CD4-positive, alpha-beta T cell (primary cell): ENCODE measurements at regions not wholly inside any gene's neighbourhood (a gene's known extent, or its start where the extent isn't known, plus 50 kb on each side); places are given as distances from the start of the nearest gene placed in this dataset.
A peak's percentile ranks its signal among the peaks of the same experiment; 100 is the strongest.
"Not testable (repeated sequence)": the region's sequence is repeated elsewhere in the genome, so short reads cannot be mapped to it uniquely, and the experiment has no call there.

Source experiments
- ATAC-seq: fragments of 200-7000 bp; cut with Tn5 transposase; one replicate; pipeline ENCODE4 v1.10.0; 2022; ENCODE audit warnings: mild to moderate bottlenecking; ENCODE audit not compliant: poor library complexity
- CTCF ChIA-PET: fragments of 350-600 bp; sonication (Branson Sonifier 250); formaldehyde crosslinking; loops from one replicate; lab custom pipeline; 2021; ENCODE audit warnings: antibody characterized with exemption, inconsistent platforms; lab: Charles Lee
- POLR2A ChIA-PET: fragments of 350-600 bp; sonication (Branson Sonifier 250); formaldehyde crosslinking; loops from one replicate; lab custom pipeline; 2021; ENCODE audit warnings: antibody characterized with exemption, inconsistent platforms; lab: Charles Lee
- DNase-seq, 14 experiments: peaks; one replicate each; pipeline ENCODE4 v3.0.0-alpha.2; 2013 to 2020; ENCODE audit warnings: mixed read lengths in 2 of 14
- H3K27ac ChIP-seq, 2 donors: one replicate each; pipeline versions ENCODE4 v1.5.1 to v1.7.0; 2013; ENCODE audit warnings: low read length in 2 of 2, low read depth in 1 of 2, mild to moderate bottlenecking in 1 of 2
- H3K27me3 ChIP-seq, 2 experiments: 1 replicate in 1 of 2; 2 replicates in 1 of 2; pipeline versions ENCODE4 v1.6.1 to v1.7.0; 2013; ENCODE audit warnings: low read length in 2 of 2, control low read depth in 1 of 2, mild to moderate bottlenecking in 1 of 2, moderate library complexity in 1 of 2; ENCODE audit not compliant: insufficient read depth in 2 of 2, control insufficient read depth in 1 of 2
- H3K36me3 ChIP-seq: one replicate; pipeline ENCODE4 v1.6.1; 2013; ENCODE audit warnings: low read length, control low read depth; ENCODE audit not compliant: insufficient read depth
- H3K4me1 ChIP-seq: one replicate; pipeline ENCODE4 v1.6.1; 2013; ENCODE audit warnings: low read length, control low read depth; ENCODE audit not compliant: insufficient read depth
- H3K4me3 ChIP-seq: one replicate; pipeline ENCODE4 v1.5.1; 2013; ENCODE audit warnings: mild to moderate bottlenecking, low read length, moderate library complexity
- H3K9me3 ChIP-seq, 2 experiments: 1 replicate in 1 of 2; 2 replicates in 1 of 2; pipeline versions ENCODE4 v1.6.1 to v1.7.0; 2013; ENCODE audit warnings: low read length in 2 of 2, mild to moderate bottlenecking in 2 of 2, control low read depth in 1 of 2, moderate library complexity in 1 of 2; ENCODE audit not compliant: control insufficient read depth in 1 of 2, insufficient read depth in 1 of 2
- H3K27ac Mint-ChIP-seq: one replicate; pipeline ENCODE4 v1.8.0; 2020; ENCODE audit warnings: mixed read lengths
- H3K27me3 Mint-ChIP-seq: one replicate; pipeline ENCODE4 v1.8.0; 2021; ENCODE audit warnings: mixed read lengths
- H3K36me3 Mint-ChIP-seq: one replicate; pipeline ENCODE4 v1.8.0; 2021; ENCODE audit warnings: low read depth, mixed read lengths
- H3K4me1 Mint-ChIP-seq: one replicate; pipeline ENCODE4 v1.8.0; 2021; ENCODE audit warnings: low read depth, mixed read lengths
- H3K4me3 Mint-ChIP-seq: one replicate; pipeline ENCODE4 v1.8.0; 2020; ENCODE audit warnings: mild to moderate bottlenecking, mixed read lengths
- H3K9me3 Mint-ChIP-seq: one replicate; pipeline ENCODE4 v1.8.0; 2020; ENCODE audit warnings: mixed read lengths
- CTCF ChIP-seq: fragments of 200-600 bp; IDR thresholded peaks from one replicate; pipeline ENCODE4 v1.8.0; 2022; ENCODE audit warnings: antibody characterized with exemption, mild to moderate bottlenecking
- intact Hi-C, 2 experiments: fragments of 100-400 bp; cut with DNase I in 1 of 2; cut with micrococcal nuclease in 1 of 2; formaldehyde crosslinking; loops; one replicate each; pipeline versions ENCODE4 v1.15.1 to v1.9.0; 2023 to 2025; cut with DNase I, micrococcal nuclease

GRCh38 chr17:33925649-33926048 is 329.4 kb upstream of the CCL2 start:
- DNase-seq, result no peak
- Histone ChIP-seq H3K27ac (no peak overlapping the region), H3K4me3 (no peak overlapping the region), H3K4me1 (no peaks in the 10 kb centered on the region), H3K27me3 (no peaks in the 10 kb centered on the region), H3K36me3 (no peaks in the 10 kb centered on the region), H3K9me3 (no peaks in the 10 kb centered on the region)
- no peak overlapping the region for H3K4me3 Mint-ChIP-seq
- CTCF ChIA-PET, result no interaction called here
- POLR2A ChIA-PET, result no interaction called here
- no peaks in the 10 kb centered on the region for H3K9me3 Mint-ChIP-seq
- intact Hi-C loops, result no loop called here
- no peaks in the 10 kb centered on the region for H3K36me3 Mint-ChIP-seq
- ATAC-seq, result no peak
- peaks cover 25% of the 10 kb centered on the region for H3K27me3 Mint-ChIP-seq
- TF ChIP-seq CTCF, result no peak
- H3K27ac Mint-ChIP-seq, result no peak overlapping the region
- no peaks in the 10 kb centered on the region for H3K4me1 Mint-ChIP-seq

- Histone ChIP-seq H3K27ac (no peak overlapping the region), H3K27me3 (no peaks in the 10 kb centered on the region), H3K9me3 (no peaks in the 10 kb centered on the region), H3K4me3 (no peak overlapping the region), H3K36me3 (no peaks in the 10 kb centered on the region), H3K4me1 (no peaks in the 10 kb centered on the region)
- Mint-ChIP-seq H3K4me1 (no peaks in the 10 kb centered on the region), H3K9me3 (no peaks in the 10 kb centered on the region), H3K27ac (no peak overlapping the region), H3K27me3 (peaks cover 15% of the 10 kb centered on the region), H3K4me3 (no peak overlapping the region), H3K36me3 (no peaks in the 10 kb centered on the region)
- intact Hi-C loops, result no loop called here
- peak in 1 of 14 experiments; percentile 2 for DNase-seq
- no peak for TF ChIP-seq CTCF
- ChIA-PET CTCF (no interaction called here), POLR2A (no interaction called here)
- no peak for ATAC-seq
Observed at GRCh38 chr17:33927732-33928133, 327.4 kb upstream of the CCL2 start.

GRCh38 chr17:33929181-33929724 is 325.8 kb upstream of the CCL2 start:
- intact Hi-C loops, result no loop called here
- H3K9me3 Mint-ChIP-seq, result no peaks in the 10 kb centered on the region
- POLR2A ChIA-PET, result no interaction called here
- H3K27ac ChIP-seq, result no peak overlapping the region
- no peaks in the 10 kb centered on the region for H3K27me3 ChIP-seq
- H3K27me3 Mint-ChIP-seq, result peaks cover 15% of the 10 kb centered on the region
- no peak overlapping the region for H3K27ac Mint-ChIP-seq
- H3K4me1 Mint-ChIP-seq, result no peaks in the 10 kb centered on the region
- no peaks in the 10 kb centered on the region for H3K36me3 Mint-ChIP-seq
- no peak overlapping the region for H3K4me3 ChIP-seq
- no peak for TF ChIP-seq CTCF
- ATAC-seq (no peak), DNase-seq (no peak)
- no peaks in the 10 kb centered on the region for H3K36me3 ChIP-seq
- no peak overlapping the region for H3K4me3 Mint-ChIP-seq
- H3K9me3 ChIP-seq, result no peaks in the 10 kb centered on the region
- no peaks in the 10 kb centered on the region for H3K4me1 ChIP-seq
- CTCF ChIA-PET, result no interaction called here

- intact Hi-C loops, CTCF ChIA-PET, H3K4me1 Mint-ChIP-seq, H3K4me3 Mint-ChIP-seq, DNase-seq, POLR2A ChIA-PET, H3K36me3 ChIP-seq, H3K27ac Mint-ChIP-seq, H3K36me3 Mint-ChIP-seq, H3K9me3 Mint-ChIP-seq, H3K27ac ChIP-seq, H3K27me3 ChIP-seq, ATAC-seq, H3K9me3 ChIP-seq, H3K4me3 ChIP-seq, H3K4me1 ChIP-seq: not testable (repeated sequence)
- peaks cover 10% of the 10 kb centered on the region for H3K27me3 Mint-ChIP-seq
Observed at GRCh38 chr17:33931148-33931814, 323.8 kb upstream of the CCL2 start.
